Fibroblast of skin of abdomen (primary cell): ENCODE measurements at regions not wholly inside any gene's neighbourhood (a gene's known extent, or its start where the extent isn't known, plus 50 kb on each side); places are given as distances from the start of the nearest gene placed in this dataset.

ENCODE experiments used
- DNase-seq: peaks from one replicate; pipeline ENCODE4 v3.0.0-alpha.2; 2013

DNA sequence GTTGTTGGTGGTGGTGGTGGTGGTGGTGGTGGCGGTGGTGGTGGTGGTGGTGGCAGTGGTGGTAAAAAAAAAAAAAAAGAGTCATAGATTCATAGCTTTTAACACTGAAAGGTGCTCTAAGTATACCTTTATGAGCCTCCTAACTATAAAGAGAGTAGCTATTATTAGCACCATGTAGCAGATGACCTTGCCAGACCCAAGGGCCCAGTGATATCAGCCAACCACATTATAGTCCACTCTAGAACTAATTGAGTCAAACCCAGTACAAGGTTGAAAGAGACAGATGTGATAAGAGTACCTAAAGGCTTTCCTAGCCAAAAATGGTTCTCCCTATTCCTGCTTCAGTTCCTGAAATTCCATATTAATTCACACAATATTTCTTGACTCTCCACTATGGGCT, 245.3 kb downstream of the HACE1 start:
- DNase-seq, result no peak

- peak; percentile 67 for DNase-seq
Observed at GRCh38 chr6:104613416-104614001, 246.2 kb downstream of the HACE1 start.

- no peak for DNase-seq
Observed at GRCh38 chr6:104612541-104612940, 247.2 kb downstream of the HACE1 start.

DNA sequence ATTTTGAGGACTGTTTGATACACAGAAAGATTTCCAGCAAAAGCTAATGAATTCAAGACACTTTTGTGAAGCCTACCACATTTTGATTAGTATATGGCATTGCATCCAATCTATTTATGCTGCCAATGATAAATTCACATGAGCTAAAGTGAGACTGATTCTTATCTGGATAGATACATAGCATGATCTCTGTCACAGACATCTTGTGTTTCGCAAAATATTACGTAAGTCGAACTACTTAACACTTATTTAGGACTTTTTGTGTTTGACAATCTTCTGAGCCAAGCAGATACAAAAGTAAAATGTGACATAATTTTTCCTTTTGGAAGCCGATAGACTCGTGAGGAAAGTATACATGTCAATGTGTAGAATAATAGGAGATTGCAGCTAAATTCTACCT, 251.6 kb downstream of the HACE1 start:
- DNase-seq, result no peak

DNA sequence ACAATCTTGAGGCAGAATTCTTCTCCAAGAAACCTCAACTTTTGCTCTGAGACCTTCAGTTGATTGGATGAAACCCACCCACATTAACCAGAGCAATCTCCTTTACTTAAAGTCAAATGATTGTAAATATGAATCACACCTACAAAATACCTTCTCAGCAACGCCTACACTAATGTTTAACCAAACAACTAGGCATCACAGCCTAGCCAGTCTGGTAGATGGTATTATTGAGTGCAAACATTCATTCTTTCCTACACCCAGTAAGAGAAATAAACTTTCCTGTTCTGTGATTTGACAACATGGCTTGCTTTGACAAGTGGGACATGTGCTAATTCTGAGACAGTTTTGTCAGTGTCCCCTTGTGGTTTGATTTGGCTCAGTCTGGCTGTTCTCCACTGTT, 252.2 kb downstream of the HACE1 start:
- DNase-seq, result no peak

DNA sequence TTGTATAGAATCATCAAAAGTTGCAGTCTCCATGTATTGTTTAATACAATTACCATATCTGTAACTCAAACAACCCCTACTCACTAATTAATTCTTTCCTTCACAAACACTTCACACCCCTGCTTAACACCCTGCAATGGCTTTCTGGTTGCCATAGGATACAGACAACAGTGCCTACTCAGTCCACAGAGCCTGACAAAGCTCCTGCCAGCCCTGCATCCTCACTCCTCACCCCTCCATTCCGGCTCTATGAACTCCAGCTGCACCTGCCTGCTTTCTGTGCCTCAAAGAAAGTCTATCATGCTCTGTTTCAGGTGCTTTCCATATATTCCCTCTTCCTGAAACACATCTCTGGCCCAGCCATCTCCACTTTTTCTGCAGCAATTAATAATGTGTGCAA, 253.4 kb downstream of the HACE1 start:
- no peak for DNase-seq

GRCh38 chr6:104604685-104605084, 255.0 kb downstream of the HACE1 start:
- peak; percentile 62 for DNase-seq

- DNase-seq, result peak; percentile 38
Observed at GRCh38 chr6:104603108-104603745, 256.5 kb downstream of the HACE1 start.

GRCh38 chr6:104601721-104602120, 258.0 kb downstream of the HACE1 start:
- DNase-seq, result no peak

- DNase-seq, result peak; percentile 52
Observed at GRCh38 chr6:104601131-104601651, 258.5 kb downstream of the HACE1 start.

GRCh38 chr6:104600639-104600931, 259.1 kb downstream of the HACE1 start:
- no peak for DNase-seq

DNA sequence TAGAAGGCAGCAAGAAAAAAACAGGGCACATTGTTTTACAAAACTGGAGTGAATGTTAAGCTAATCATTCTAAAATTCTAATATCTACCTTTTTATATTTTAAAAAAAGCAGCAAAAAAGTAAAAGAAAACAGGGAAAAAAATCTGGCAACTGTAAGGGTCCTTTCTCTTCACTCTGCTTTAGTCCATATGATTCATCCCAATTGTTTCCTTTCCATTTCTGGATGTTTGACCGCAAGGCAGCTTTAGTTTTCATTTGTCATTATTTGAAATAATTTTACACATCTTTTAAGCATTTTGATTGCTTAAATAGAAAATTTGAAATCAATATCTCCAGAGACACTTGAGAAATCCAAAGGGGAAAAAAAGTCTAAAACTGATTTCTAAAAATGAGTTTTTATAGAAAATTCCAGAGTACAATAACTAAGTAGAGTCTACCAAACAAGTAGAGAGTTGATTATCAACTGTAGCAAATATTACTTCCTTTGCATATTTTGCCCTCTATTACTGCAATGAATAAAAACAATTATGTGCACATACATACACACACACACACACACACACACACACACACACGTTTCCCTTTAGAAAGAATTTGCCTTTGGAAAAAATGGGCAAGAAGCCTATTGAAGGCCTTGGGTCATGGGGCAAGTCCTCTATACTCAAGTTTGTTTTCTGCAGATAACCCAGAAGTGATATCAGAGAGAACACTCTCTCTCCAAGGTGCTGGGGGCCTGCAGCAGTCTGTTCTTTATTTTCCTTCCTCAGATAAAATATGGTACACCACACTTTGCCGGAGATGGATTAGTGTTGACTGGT, 259.7 kb downstream of the HACE1 start:
- DNase-seq, result no peak

DNA sequence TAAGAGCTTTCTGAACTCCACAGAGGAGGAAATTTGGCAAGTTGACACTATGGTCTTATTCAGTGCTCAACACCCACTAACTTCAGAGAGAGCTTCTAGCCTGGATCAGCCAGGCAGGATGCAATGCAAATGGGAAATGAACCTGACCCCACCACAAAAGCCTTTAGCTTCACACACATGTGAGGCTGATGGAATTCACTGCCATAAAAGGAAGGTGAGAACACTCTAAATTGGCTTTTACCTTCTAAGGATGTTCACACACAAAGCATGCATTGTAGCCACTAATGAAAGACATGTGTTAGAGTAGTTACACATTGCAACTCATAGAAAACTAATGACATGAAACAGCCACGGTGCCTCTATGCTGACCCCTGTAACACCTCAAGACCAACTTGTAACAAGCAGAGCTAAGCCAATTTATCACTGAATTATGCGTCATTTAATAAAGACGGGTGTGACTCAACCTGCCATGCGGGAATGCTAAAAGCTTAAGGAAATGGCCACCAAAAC, 262.1 kb downstream of the HACE1 start:
- DNase-seq, result peak; percentile 98

GRCh38 chr6:104596091-104596490, 263.6 kb downstream of the HACE1 start:
- no peak for DNase-seq

DNA sequence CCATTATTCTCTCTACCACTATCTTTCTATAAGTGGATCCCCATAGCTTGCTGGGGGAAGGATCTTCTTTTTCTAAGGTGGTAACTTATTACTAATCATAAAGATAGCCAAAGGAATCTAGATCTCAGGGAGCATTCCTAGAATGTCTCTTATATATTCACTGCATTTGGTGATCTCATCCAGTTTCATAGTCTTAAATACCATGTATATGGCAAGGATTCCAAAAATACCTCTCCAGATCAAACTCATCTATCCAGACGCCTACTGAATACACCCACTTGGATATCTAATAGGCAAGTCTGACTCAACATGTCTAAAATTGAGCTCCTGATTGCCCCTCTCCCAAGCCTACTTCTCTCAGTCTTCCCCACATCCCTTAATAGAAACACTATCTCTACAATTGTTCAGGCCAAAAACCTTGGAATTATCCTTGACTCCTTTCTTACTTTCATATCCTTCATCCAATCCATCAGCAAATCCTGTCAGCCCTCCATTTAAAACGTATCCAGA, 264.4 kb downstream of the HACE1 start:
- peak; percentile 83 for DNase-seq

DNA sequence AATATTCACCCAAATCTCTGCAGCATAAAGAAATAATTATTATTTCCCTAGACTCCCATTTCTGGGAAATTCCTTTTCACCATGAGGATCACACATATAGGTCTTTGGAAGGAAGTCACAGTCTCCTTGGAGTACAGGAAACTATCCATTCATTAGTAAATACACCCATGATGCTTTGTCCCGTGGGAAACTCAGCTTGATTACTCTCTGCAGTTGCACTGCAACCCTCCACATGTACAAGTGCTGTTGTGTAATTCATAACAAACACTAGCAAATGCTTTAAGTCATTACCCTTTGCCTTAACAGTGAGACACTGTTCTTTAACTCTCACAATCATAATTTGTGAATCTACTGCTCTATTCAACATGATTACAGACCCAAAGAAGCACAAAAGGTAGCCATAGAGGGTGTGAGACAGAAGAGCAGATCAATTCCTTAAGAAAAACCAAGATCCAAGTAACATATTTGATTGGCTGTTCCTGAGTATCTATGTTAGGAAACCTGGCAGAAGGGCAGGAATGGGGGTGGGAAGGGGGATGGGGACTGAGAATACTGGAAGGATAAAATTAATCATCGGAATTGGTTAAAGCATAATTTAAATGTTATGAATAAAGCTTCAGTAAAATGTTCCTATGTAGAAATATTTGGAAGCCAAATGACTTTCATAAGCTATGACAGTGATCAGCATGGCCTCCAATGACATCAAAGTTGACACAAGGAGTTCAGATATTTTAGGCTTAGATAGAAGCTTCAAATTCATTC, 268.0 kb downstream of the HACE1 start:
- DNase-seq, result no peak

DNA sequence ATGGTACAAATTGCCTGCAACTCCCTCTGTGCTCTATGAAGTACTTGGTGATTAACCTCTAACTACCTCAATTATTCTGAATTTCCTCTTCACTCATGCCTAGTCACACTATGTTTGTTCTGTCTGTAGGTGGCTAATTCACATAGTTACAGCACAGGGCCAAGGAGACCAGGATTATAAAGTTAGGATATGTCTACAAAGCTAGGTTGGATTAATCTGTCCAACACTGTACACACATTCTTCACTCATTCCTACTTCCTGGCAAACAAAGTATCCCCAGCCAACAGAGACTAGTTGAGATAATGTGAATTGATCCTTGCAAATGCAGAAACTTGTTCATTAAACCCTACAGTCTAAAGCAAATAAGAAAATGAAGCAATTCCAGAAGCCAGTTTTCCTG, 269.8 kb downstream of the HACE1 start:
- no peak for DNase-seq

DNA sequence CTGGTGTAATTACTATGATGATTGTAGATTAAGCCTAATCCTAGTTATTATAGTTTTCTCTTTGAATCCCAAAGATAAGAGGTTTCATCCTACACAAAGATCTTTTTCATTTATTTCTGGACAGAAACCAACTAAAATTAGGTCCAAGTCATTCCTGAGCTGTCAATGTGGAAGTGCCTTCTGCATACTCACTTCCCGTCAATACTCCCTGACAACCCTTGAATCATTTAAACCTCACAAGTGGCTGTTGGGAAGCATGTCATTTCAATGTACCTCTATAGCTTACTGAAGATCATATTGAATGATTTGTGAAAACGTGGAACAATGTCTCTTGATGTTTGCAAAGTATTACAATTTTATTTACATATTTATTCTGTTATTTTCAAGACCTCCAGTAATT, 274.1 kb downstream of the HACE1 start:
- DNase-seq, result no peak

- no peak for DNase-seq
Observed at GRCh38 chr6:104580452-104580851, 279.3 kb downstream of the HACE1 start.

DNA sequence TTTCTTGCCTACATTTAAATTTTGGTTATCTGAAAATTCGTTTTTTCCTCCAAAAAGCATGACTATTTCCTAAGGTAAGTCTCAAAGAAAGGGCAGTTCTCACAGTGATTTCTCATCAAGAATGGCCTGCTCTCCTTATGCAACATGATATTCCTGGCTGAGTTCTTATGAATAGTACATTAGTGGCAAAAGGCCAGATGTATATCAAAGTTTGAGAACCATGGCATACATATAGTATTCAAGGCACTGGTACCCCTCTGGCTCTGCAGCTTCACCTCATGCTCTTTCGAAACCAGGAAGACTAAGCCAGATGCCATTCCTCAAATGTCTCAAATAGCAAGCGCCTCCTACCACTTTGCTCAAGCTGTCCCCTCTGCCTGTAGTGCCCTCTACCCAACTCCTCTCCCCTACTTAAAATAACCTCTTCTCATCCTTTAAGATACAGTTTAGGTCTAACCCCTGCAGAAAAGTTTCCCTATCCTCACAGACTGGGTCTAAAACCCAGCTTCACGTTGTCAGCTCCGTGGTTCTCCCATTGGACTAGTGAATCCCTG, 280.3 kb downstream of the HACE1 start:
- no peak for DNase-seq

GRCh38 chr6:104575536-104575935, 284.2 kb downstream of the HACE1 start:
- no peak for DNase-seq

- DNase-seq, result no peak
Observed at GRCh38 chr6:104574135-104574750, 285.5 kb downstream of the HACE1 start.
